HepG2 (cell line): ENCODE measurements at regions not wholly inside any gene's neighbourhood (a gene's known extent, or its start where the extent isn't known, plus 50 kb on each side); places are given as distances from the start of the nearest gene placed in this dataset.

ENCODE experiments used
- ATAC-seq: fragments of 200-7000 bp; cut with Tn5 transposase; 3 replicates; pipeline ENCODE4 v1.9.1; 2020; ENCODE audit warnings: mild to moderate bottlenecking, moderate library complexity
- BruUV-seq: library from RNA; stranded (reverse); fragments of 400-500 nt; replicated peaks from 2 replicates; lab custom pipeline; 2021; lab: Mats Ljungman, UMichigan
- CTCF ChIA-PET: fragments of 300-600 bp; formaldehyde crosslinking; extraction: SDS; loops from one replicate; lab custom pipeline; 2021; ENCODE audit warnings: low total read pairs, inconsistent platforms, low intra/inter-chr PET ratio; lab: Yijun Ruan, JAX
- POLR2A ChIA-PET: fragments of 350-600 bp; sonication (Branson Sonifier 250); formaldehyde crosslinking; loops from one replicate; lab custom pipeline; 2020; ENCODE audit warnings: antibody characterized with exemption, inconsistent platforms; lab: Yijun Ruan, JAX
- DNase-seq: peaks from one replicate; pipeline ENCODE4 v3.0.0-alpha.2; 2015; ENCODE audit warnings: low spot score
- FAIRE-seq: peaks from 3 replicates; lab custom pipeline; 2011; peaks lifted over from hg19 to GRCh38; lab: Jason Lieb, UNC
- H2AFZ ChIP-seq: one replicate; pipeline ENCODE4 v1.6.1; 2011; ENCODE audit warnings: low read length, inconsistent platforms
- H3K27ac ChIP-seq: fragments of 300-600 bp; 3 replicates; pipeline ENCODE4 v1.8.0; 2011; ENCODE audit warnings: mixed run types, mild to moderate bottlenecking, mixed read lengths, low read length, inconsistent platforms; ENCODE audit not compliant: insufficient read depth; ENCODE audit errors: extremely low read length
- H3K27me3 ChIP-seq, 2 experiments: fragments of 200-600 bp in 1 of 2; 2 replicates in 1 of 2; 3 replicates in 1 of 2; pipeline versions ENCODE4 v1.6.0 to v1.8.0; 2011; ENCODE audit warnings: low read length in 2 of 2, mild to moderate bottlenecking in 2 of 2, moderate library complexity in 2 of 2, inconsistent platforms in 1 of 2; ENCODE audit not compliant: insufficient read depth in 2 of 2, control insufficient read depth in 1 of 2
- H3K36me3 ChIP-seq, 2 experiments: fragments of 200-600 bp in 1 of 2; replicated peaks in 1 of 2; 2 replicates in 1 of 2; 3 replicates in 1 of 2; pipeline versions ENCODE4 v1.5.1 to v1.8.0; 2011; ENCODE audit warnings: low read length in 2 of 2, inconsistent platforms in 1 of 2; ENCODE audit not compliant: insufficient read depth in 2 of 2, control insufficient read depth in 1 of 2
- H3K4me1 ChIP-seq: 2 replicates; pipeline ENCODE4 v1.5.1; 2012; ENCODE audit warnings: low read length, inconsistent platforms; ENCODE audit not compliant: insufficient read depth
- H3K4me2 ChIP-seq: 2 replicates; pipeline ENCODE4 v1.6.0; 2011; ENCODE audit warnings: low read depth, low read length, inconsistent platforms
- H3K4me3 ChIP-seq, 3 experiments: fragments of 200-600 bp in 1 of 3; sonication (generic), shearing (Covaris generic) in 1 of 3; replicated peaks in 1 of 3; 2 replicates each; pipeline ENCODE4 v1.5.1; 2011 to 2016; ENCODE audit warnings: low read length in 3 of 3, inconsistent platforms in 2 of 3, low read depth in 2 of 3, mild to moderate bottlenecking in 2 of 3, control low read depth in 1 of 3, mixed read lengths in 1 of 3; ENCODE audit not compliant: insufficient read depth in 1 of 3
- H3K79me2 ChIP-seq: one replicate; pipeline ENCODE4 v1.6.1; 2011; ENCODE audit warnings: low read length, inconsistent platforms; ENCODE audit not compliant: insufficient read depth
- H3K9ac ChIP-seq: 2 replicates; pipeline ENCODE4 v1.6.0; 2011; ENCODE audit warnings: mild to moderate bottlenecking, low read depth, low read length, inconsistent platforms; ENCODE audit not compliant: insufficient read depth
- H3K9me3 ChIP-seq: 2 replicates; pipeline ENCODE4 v1.5.1; 2012; ENCODE audit warnings: mild to moderate bottlenecking, low read length
- H4K20me1 ChIP-seq: 2 replicates; pipeline ENCODE4 v1.6.0; 2011; ENCODE audit warnings: inconsistent platforms, mild to moderate bottlenecking, low read length, moderate library complexity; ENCODE audit not compliant: insufficient read depth
- FOXK1 ChIP-seq: sonication (generic); formaldehyde crosslinking; IDR thresholded peaks from 2 replicates; pipeline ENCODE4 v1.4.0; 2020; ENCODE audit warnings: low read depth, missing genetic modification reagents, borderline replicate concordance
- MTA3 ChIP-seq: sonication (generic); formaldehyde crosslinking; IDR thresholded peaks from 2 replicates; pipeline ENCODE4 v1.4.0; 2020; ENCODE audit warnings: missing genetic modification reagents
- ZNF564 ChIP-seq: sonication (generic); formaldehyde crosslinking; IDR thresholded peaks from 2 replicates; pipeline ENCODE4 v1.8.1; 2023; ENCODE audit warnings: mild to moderate bottlenecking, missing genetic modification reagents
- WGBS: methylation state at CpG from one replicate; pipeline ENCODE4 v1.1.6; 2017; ENCODE audit warnings: low lambda C conversion rate; 5-methylcytosine and 5-hydroxymethylcytosine counted together
- in situ Hi-C: cut with HindIII; loops from 2 replicates; pipeline ENCODE4 v1.10.0; 2017; ENCODE audit warnings: low pct_unique_long_range_greater_than_20kb; ENCODE audit not compliant: extremely low pct_ligation_motif_present
- intact Hi-C: fragments of 100-400 bp; cut with micrococcal nuclease; formaldehyde crosslinking; loops from one replicate; pipeline ENCODE4 v1.10.0; 2022; ENCODE audit not compliant: unreplicated experiment
- TF ChIP-seq, protein P1 (sequence below): sonication (generic); formaldehyde crosslinking; IDR thresholded peaks from 2 replicates; pipeline ENCODE4 v1.8.1; 2023; ENCODE audit warnings: mild to moderate bottlenecking, missing genetic modification reagents
- TF ChIP-seq, protein P2 (sequence below): sonication (generic); formaldehyde crosslinking; IDR thresholded peaks from 2 replicates; pipeline ENCODE4 v1.5.0; 2020; ENCODE audit warnings: mild to moderate bottlenecking, missing genetic modification reagents

DNA sequence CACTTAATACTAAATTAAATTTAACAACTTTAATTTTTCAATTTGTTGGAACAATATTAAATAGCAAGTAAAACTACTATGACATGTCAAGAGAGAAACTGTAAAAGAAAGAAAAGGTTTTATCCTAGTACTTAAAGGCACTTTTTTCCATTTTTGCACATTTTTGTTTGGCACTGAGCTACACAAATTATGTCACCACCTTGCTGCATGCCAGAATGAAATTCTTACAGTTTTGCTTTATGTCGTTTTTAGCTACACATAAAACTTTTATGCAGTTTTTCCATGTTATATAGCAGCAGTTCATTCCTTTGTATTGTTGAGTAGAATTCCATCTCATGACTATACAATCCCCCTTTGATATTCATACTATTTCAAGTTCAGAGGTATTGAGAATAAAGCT lies 99.1 kb upstream of the RXFP1 start:
- ATAC-seq (no peak), FAIRE-seq (no peak), DNase-seq (no peak)
- Histone ChIP-seq H3K9ac (no peak overlapping the region), H3K27me3 (no peaks in the 10 kb centered on the region), H3K27ac (no peak overlapping the region), H3K79me2 (no peaks in the 10 kb centered on the region), H3K4me2 (no peak overlapping the region), H3K4me3 (no peak overlapping the region), H3K9me3 (no peaks in the 10 kb centered on the region), H3K4me1 (no peaks in the 10 kb centered on the region), H3K36me3 (no peaks in the 10 kb centered on the region), H2AFZ (no peak overlapping the region), H4K20me1 (no peaks in the 10 kb centered on the region)
- in situ Hi-C loops (no loop called here), intact Hi-C loops (no loop called here)
- ChIA-PET POLR2A (no interaction called here), CTCF (no interaction called here)
- BruUV-seq = no TSS peak
- WGBS = 3% methylated on average over 1 of the region's 1 CpG
- no peak for TF ChIP-seq FOXK1 (CRISPR knock-in tag)
- TF ChIP-seq, protein P1, sequence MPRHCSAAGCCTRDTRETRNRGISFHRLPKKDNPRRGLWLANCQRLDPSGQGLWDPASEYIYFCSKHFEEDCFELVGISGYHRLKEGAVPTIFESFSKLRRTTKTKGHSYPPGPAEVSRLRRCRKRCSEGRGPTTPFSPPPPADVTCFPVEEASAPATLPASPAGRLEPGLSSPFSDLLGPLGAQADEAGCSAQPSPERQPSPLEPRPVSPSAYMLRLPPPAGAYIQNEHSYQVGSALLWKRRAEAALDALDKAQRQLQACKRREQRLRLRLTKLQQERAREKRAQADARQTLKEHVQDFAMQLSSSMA (CRISPR knock-in tag) = no peak
- TF ChIP-seq MTA3 (CRISPR knock-in tag) = no peak

DNA sequence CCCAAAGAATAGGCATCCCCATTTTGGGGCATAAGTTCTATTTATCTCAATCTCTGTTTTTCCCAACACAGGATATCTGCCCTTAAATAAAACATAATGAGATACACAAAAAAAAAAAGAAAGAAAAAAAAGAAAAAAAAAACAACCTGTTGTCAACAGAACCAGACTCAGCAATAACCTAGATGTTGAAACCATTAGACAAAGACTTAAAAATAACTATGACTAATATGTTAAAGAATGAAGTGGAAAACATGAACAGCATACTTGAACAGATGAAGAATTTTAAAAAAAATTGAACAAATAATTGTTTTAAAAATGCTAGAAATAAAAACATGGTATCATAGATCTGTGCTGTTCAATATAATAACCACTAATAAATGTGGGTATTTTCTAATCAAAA lies 93.4 kb upstream of the RXFP1 start:
- Histone ChIP-seq H3K4me2 (no peak overlapping the region), H3K4me1 (no peaks in the 10 kb centered on the region), H3K79me2 (no peaks in the 10 kb centered on the region), H3K4me3 (no peak overlapping the region), H3K27me3 (no peaks in the 10 kb centered on the region), H4K20me1 (no peaks in the 10 kb centered on the region), H3K9ac (no peak overlapping the region), H2AFZ (no peak overlapping the region), H3K9me3 (no peaks in the 10 kb centered on the region), H3K27ac (no peak overlapping the region), H3K36me3 (no peaks in the 10 kb centered on the region)
- no peak for TF ChIP-seq ZNF564
- TF ChIP-seq, protein P2, sequence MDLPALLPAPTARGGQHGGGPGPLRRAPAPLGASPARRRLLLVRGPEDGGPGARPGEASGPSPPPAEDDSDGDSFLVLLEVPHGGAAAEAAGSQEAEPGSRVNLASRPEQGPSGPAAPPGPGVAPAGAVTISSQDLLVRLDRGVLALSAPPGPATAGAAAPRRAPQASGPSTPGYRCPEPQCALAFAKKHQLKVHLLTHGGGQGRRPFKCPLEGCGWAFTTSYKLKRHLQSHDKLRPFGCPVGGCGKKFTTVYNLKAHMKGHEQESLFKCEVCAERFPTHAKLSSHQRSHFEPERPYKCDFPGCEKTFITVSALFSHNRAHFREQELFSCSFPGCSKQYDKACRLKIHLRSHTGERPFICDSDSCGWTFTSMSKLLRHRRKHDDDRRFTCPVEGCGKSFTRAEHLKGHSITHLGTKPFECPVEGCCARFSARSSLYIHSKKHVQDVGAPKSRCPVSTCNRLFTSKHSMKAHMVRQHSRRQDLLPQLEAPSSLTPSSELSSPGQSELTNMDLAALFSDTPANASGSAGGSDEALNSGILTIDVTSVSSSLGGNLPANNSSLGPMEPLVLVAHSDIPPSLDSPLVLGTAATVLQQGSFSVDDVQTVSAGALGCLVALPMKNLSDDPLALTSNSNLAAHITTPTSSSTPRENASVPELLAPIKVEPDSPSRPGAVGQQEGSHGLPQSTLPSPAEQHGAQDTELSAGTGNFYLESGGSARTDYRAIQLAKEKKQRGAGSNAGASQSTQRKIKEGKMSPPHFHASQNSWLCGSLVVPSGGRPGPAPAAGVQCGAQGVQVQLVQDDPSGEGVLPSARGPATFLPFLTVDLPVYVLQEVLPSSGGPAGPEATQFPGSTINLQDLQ = no peak
- ChIA-PET CTCF (no interaction called here), POLR2A (no interaction called here)
- ATAC-seq = no peak
- in situ Hi-C loops = no loop called here
- no peak for DNase-seq
- no TSS peak for BruUV-seq
- no peak for FAIRE-seq
- intact Hi-C loops = no loop called here
